Stimulated activated naive CD4-positive, alpha-beta T cell treated with Interleukin-2 at 50 U/mL for 16 hours (primary cell): ENCODE measurements at regions not wholly inside any gene's neighbourhood (a gene's known extent, or its start where the extent isn't known, plus 50 kb on each side); places are given as distances from the start of the nearest gene placed in this dataset.
"Not testable (repeated sequence)": the region's sequence is repeated elsewhere in the genome, so short reads cannot be mapped to it uniquely, and the experiment has no call there.

Experiments
- DNase-seq: peaks from one replicate; lab custom pipeline; 2025; lab: John Stamatoyannopoulos, UW

GRCh38 chr1:228868731-228869024 lies 133.4 kb downstream of the RHOU start:
- no peak for DNase-seq

- DNase-seq: no peak
These were observed 134.1 kb downstream of the RHOU start for GRCh38 chr1:228869312-228869824.

GRCh38 chr1:228870041-228870713 lies 134.9 kb downstream of the RHOU start:
- DNase-seq: no peak

GRCh38 chr1:228871314-228872061 lies 136.2 kb downstream of the RHOU start:
- DNase-seq: no peak

- DNase-seq: no peak
These were observed 136.8 kb downstream of the RHOU start for GRCh38 chr1:228872080-228872479.

- DNase-seq: no peak
These were observed 138.4 kb downstream of the RHOU start for GRCh38 chr1:228873709-228874108.

- no peak for DNase-seq
These were observed 140.5 kb downstream of the RHOU start for GRCh38 chr1:228875741-228876140.

GRCh38 chr1:228876187-228876586 lies 140.9 kb downstream of the RHOU start:
- no peak for DNase-seq

- no peak for DNase-seq
These were observed 143.9 kb downstream of the RHOU start for GRCh38 chr1:228879164-228879563.

- no peak for DNase-seq
These were observed 146.9 kb downstream of the RHOU start for GRCh38 chr1:228882041-228882770.

GRCh38 chr1:228882771-228883450 lies 147.6 kb downstream of the RHOU start:
- DNase-seq: no peak

- DNase-seq: no peak
These were observed 148.3 kb downstream of the RHOU start for GRCh38 chr1:228883535-228883934.

- DNase-seq: no peak
These were observed 148.9 kb downstream of the RHOU start for GRCh38 chr1:228884196-228884595.

- DNase-seq: no peak
These were observed 149.6 kb downstream of the RHOU start for GRCh38 chr1:228884615-228885566.

- DNase-seq: no peak
These were observed 150.6 kb downstream of the RHOU start for GRCh38 chr1:228885845-228886244.

GRCh38 chr1:228887101-228887500 lies 151.8 kb downstream of the RHOU start:
- no peak for DNase-seq

- no peak for DNase-seq
These were observed 152.7 kb downstream of the RHOU start for GRCh38 chr1:228887960-228888359.

GRCh38 chr1:228889289-228889688 lies 154.0 kb downstream of the RHOU start:
- DNase-seq: no peak

GRCh38 chr1:228891272-228892034 lies 156.2 kb downstream of the RHOU start:
- no peak for DNase-seq

GRCh38 chr1:228892200-228892599 lies 156.9 kb downstream of the RHOU start:
- not testable (repeated sequence) for DNase-seq
